DMS153 (cell line): ENCODE measurements at regions not wholly inside any gene's neighbourhood (a gene's known extent, or its start where the extent isn't known, plus 50 kb on each side); places are given as distances from the start of the nearest gene placed in this dataset.

Experiments used
- DNase-seq: peaks from one replicate; lab custom pipeline; 2025; lab: John Stamatoyannopoulos, UW

DNA sequence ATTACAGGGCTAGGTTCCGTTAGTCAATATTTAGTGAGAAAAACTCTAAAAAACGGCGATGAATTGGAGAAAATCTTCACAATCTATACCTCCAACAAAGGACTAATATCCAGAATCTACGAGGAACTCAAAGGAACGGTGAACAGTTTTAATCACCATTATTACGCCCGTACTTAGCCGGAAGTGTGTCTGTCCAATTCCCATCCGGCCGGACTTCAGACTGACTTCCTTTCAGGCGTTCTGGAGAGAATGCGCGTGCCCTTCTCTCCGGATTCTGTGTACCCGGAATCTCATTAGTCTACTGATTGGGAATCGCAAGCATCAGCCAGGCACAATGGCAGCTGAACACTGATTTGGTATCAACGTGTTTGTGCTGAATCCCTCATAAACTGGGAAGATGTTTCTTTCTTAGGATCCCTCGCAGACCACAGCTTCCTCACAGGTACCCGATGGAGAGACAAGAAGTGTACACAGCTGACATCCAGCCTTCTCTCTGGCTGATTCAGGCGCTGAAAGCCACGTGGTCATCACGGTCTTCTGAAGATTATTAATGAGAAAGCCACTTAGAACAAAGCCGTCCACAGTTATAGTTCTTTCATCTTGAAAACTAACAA lies 239.9 kb downstream of the ZNF516 start:
- DNase-seq, result peak; percentile 68

DNA sequence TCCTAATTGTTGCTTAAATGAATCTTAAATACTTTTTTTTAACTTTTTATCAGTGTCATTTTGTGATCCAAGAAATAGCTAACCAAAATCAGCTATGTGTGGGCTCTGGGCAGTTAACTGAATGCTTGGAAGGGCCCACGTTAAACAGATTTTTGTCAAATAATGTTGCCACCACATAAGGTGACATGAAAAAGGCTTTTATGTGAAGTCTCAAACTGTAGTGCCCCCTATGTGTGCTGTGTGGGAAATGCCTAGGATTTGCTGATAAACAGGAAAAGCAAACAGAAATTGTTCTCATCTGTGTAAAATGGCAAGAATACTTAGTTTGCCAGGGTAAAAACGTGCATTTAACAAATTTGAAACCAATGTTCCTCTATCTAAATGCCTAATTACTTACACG lies 242.2 kb downstream of the ZNF516 start:
- DNase-seq, result peak; percentile 52

DNA sequence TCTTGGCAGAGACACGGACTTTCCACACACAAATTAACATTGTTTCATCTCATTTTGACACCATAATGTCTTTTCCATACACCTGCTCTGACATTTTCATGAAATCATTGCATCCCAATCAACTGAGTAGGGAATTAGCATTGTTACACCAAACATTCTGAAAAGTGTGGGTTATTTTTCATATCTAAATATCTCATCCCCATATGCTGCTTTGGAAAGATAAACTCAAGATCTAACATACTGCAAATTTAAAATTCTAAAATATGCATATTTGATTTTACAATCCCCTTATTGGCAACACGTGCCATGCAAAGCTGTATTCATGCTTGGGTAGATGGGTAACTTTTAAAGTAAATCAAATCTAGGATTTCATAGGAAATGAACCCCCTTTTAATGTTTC lies 242.9 kb downstream of the ZNF516 start:
- no peak for DNase-seq

DNA sequence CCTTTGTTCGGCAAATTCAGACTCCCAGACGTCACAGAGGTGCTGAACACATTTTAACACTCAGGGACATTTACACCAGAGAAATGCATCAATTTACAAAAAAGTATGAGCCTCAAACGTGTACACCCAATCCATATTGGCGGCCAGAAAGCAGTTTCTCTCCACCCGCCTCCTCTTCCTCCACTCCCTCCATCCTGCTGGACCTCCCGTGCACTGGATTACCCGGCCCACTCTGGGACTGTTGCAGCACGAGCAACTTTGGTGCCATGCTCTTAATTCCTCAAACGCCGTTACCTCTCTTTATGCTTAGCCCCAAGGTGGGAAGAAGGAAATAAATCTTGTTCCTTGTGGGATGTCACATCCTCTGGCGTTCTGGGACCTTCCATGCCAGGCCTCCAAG lies 243.4 kb downstream of the ZNF516 start:
- DNase-seq, result no peak

DNA sequence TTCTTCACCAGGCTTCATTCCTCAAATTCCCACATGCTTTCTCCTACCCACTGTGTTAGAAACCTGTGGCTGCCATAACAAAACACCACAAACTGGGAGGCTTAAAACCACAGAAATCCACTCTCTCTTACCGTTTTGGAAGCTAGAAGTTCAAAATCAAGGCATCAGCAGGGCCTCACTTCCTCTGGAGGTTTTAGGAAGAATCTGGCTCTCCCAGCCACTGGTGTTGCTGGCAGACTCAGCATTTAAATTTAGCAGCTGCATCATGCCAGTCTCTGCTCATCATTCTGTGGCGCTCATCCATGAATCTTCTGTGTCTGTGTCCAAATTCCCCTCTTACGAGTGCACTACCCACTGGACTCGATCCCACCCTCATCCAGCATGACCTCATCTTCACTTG lies 248.5 kb downstream of the ZNF516 start:
- no peak for DNase-seq

DNA sequence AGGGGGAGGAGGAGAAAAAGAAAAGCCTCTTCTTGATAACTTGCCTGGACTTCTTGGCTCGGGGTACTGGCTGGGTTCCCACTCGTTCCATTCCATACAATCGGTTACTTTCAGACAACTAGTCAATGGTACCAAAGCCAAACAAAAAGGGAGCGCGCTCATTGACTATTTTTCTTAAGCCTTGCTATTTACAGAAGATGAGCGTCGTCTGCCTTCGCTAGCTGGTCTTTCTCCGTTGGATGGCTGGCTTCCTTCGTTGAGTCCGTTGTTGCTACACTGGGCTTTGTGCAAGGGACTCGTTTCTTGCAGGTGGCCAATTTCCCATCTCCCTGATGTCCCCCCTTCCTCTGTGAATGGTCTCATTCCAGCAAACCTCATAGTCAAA lies 260.4 kb downstream of the ZNF516 start:
- DNase-seq, result no peak

DNA sequence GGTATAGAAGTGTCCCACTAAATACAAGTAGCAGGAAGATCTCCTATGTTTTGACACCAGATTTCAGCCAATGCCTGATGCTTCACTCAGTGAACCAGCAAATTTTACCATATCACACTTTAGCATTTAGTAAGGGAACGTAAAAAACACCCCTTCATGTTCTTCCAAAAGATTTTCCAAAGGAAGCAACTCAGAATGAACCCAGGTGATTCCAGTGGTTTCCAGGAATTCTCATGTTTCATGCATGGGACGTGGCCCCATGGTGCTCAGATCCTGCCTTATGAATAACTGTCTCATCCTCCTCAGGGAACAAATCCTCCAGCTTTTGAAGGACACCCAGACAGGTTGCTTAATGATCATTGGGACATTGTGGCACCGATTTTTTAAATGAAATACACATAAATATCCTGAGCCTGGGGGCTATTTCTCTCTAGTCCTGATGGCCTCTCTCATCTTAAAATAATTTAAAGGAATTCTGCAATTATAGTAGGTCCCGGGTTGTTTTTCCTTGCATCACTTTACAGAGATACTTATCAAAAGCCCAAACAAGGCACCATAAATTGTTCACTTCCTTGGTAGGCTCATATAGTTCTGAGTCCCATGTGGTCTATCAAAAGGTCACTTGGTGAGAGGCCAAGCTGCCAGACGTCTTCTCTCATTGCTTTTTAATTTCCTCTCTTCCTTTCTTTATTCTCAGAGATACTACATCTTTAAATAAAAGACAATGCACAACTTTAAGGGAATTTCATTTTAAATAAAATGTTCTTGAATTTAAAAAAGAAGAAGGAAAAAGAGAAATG lies 261.0 kb downstream of the ZNF516 start:
- no peak for DNase-seq

DNA sequence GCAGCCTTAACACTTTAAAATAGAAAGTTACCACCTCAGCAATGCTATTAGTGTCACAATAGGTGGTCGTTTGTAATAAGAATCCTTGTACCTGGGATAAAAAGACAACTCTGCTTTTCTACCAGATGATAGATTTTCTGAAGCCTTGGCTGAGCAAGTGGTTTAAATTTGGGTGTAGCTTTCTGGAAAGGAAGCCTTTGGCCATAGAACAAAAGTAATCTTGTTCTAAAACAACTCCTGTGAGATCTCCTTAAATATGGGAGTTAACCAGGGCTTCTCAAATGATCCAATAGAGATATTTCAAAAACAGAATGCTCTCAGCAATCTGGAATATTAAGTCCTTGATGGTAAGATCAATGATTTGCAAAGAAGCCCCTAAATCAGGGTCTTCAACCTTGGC lies 261.6 kb downstream of the ZNF516 start:
- no peak for DNase-seq

DNA sequence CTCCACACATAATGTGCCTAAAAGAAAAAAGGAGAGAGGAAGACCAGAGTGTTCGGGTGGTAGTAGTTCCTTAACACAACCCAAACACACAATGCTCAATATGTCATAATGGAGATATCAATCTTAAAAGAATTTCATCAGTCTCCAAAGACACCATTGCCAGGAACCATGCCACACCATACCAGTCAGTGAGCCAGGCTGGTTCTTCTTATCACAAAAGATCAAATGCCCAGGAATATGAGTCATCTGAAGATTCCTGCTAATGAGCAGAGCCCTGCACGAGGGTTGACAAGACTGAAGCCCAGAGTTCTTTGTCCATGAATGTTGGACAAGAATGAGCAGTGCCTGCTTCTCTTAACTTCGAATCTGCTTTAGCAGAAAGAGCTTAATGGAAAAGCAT lies 262.3 kb downstream of the ZNF516 start:
- DNase-seq, result no peak

DNA sequence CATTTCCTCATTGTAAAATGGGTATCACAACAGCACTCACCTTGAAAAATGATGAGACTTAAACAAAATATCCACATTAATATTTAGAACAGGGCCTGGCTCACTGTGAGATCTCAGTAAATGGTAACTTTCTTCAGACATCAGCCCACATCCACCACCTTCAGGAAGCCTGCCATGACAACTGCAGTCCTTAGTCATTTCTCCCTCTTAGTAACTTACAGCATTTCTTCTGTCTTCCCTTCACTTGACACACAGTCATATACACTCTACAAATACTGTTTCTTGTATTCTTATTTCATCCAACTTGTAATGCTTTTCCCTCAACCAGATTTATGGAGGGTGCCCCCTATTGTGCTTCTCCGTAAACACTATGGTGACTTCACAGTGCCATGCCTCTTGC lies 263.0 kb downstream of the ZNF516 start:
- DNase-seq, result no peak

DNA sequence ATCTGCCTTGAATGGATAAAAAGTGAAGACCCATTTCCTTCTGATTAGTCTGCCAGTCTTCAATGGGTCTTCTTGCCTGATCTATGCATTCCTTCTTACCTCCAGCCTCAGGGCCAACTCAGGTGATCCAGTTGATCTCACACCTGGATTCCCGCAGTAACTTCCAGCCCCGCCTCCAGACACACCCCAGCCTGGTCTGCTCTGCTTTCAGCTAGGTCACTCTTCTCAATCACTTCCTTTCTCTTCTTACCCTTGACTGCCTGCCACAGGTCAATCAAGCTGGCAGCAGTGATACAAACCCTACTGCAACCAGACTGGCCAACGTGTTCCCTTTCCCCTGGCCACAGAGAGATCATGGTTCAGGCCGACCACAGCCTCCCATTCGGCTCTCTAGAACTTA lies 263.6 kb downstream of the ZNF516 start:
- DNase-seq, result no peak

DNA sequence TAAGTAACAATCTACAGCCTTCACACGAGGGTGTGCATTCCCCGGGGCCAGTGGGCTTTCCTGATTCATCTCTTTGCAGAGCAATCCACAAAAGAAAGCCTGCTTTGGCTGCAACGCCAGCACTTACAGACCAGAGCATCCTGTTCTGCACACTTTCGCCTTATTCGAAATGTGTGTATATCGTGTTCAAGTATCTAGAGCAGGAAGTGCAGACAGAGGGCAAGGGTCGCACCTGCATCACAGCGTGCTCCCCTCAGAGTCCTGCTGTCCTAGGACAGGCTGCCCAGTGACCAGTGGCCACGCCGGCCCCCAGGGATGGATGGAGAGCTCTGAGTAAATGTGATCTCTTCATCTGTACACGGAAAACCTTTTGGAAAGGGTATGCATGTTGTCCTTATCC lies 264.3 kb downstream of the ZNF516 start:
- no peak for DNase-seq

DNA sequence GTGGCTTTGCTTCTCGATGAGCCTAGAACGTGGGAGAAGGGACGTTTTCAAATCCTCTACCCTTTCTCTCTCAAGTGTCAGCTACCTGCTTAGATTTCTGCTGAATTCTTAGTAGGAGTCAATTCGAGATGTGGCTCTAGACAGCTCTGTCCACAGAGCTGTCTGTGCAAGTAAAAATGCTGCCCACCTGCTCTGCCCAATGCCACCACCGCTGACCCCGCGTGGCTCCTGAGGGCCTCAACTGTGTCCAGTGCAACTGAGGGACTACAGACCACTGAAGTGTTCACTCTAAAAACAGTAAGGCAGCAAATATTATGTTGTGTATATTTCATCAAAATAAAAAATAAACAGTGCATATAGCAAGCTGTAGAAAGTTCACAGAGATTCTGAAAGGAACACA lies 266.3 kb downstream of the ZNF516 start:
- DNase-seq, result no peak

DNA sequence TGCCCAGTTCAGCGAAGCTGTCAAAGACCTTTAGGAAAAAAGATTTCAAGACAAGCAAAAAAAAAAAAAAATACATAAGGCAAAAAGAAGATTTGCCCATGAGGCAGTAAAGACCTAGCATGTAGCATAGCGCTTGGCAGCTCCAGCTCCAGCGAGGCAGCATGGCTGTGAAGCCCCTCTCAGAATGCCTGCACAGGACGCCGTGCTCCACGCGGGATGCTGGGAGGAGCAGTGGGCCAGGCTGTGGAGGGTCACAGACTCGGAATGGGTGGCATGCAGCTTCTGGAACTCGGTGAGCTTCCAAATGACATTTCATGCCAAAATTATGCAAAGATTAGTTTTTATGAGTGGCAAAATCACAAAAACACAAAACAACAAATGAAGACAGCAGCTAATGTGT lies 267.3 kb downstream of the ZNF516 start:
- DNase-seq, result no peak

DNA sequence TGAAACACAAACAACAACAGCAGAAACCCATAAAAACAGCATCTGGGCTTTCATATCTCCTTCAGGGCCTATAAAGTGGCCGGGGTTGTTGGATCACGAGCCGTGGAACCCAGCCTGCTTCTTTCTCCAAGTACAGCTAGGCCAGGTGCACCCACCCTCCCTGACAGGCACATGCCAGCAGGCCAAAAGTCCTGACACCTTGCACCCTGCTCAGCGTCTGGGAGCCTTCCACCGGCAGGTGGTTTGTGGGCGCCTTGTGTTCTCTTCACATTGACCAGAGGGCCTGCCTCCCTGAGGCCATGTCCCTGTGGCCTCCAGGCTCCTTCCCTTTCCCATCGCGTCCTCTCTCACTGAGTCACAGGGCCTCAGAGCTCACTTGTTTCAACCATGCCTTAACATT lies 271.6 kb downstream of the ZNF516 start:
- DNase-seq, result no peak

DNA sequence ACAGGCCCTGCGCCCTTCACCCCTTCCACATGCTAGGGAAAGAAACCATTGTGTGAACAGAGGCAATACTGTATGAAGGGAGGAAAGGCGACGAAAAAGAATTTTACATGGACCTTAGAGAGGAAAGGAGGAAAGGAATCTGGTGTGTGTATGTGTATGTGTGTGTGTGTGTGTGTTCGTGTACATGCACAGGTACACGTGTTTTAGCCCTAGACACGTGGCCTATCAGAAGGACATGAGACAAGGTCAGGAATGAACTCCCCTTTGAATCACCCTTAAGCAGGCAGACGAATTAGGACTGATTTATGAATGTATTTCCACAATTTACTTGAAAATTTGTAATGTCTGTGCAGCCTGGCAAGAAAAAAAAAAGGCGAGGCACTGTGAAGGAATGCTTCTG lies 276.0 kb downstream of the ZNF516 start:
- no peak for DNase-seq

DNA sequence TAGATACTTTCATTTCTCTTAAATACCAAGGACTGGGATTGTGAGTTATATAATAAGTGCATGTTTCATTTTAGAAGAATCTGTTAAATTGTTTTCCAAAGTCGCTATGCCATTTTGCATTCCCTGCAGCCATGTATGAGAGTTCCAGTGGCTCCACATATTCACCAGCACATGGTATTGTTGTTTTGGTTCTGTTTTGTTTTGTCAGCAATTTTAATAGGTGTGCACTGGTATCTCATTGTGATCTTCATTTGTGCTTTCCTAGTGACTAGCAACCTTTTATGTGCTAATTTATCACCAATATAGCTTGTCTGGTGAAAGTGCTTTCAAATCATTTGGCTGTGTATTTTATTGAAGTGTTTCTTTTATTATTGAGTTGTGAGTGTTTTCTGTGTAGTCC lies 278.9 kb downstream of the ZNF516 start:
- no peak for DNase-seq

DNA sequence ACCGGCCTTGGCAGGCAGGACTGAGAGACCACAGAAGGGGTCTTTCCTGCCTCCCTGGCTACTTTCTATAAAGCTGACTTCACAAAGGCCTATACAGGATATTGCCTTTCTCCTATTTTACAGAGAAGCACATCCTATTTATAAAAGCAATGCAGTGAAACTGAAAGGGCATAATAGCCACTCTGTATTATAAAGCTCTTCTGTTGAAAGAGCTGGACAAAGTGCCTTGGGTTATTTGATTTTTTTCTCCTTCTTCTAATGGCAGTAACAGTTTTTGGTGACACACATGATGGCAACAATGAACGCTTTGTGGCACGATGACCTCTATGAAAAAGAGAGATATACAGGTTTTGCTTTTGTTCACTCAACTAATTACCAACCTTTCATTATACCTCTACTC lies 281.1 kb downstream of the ZNF516 start:
- peak; percentile 56 for DNase-seq

DNA sequence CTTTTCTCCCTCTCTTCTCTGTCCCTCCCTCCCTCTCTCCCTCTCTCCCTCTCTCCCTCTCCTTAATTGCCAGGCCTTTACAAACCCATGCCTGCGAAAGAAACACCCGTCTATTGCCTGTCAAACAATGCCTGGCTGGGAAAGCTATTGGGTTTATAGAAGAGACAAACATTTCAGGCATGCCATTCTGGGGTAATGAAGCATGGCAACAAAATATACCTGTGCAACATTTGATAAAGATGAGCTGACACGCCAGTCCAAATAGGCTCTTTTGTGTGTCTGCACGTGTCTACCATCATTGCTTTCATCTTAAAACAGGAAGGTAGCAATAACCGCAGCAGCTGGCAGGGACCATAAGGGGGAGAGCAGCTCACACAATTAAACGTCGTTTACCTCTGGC lies 282.1 kb downstream of the ZNF516 start:
- DNase-seq, result peak; percentile 98

DNA sequence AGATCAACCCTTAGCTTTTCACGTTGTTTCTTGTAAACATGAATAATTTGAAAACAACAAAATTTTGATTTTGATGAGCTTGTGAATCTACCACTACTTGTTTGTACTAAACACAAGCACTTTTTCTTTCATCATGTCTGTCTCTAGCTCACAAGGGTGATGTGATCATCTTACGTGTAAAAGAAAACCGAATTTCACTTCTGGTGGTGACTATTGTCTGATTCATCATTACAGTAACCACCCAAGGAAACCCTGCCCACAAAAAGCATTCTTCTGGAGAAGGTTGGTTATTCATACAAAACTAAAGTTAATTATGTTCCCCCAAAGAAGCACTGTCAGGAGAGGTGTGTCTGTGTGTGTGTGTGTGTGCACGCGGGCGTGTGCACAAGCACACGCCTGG lies 285.4 kb downstream of the ZNF516 start:
- DNase-seq, result no peak

DNA sequence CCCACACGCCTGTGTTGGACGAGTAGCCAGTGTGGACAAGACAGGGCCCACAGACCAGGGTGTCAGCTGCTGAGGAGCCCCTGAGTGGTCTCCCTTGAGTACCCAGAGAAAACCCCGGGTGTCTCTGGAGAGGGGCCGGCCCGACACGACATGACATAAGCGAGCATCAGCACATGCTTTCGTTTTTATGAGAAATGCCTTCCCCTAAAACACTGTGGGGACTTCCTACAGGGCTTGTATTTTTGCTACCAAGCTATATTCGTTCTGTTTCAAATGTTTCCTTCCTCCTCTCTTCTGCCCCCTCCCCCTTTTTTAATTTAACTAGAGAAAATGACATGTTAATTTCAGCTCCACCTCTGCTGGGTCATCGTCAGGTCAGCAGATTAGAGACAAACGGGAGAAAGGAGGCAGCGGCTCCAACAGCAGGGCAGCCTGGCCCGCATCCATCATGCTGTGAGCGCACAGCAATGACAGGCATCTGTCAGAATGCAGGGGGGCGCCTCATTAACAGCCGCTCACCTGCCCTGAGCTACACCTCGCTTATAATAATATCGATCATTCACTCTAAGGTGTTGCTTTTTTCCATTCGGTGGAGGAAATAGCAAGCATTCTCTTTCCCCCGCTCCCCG lies 286.2 kb downstream of the ZNF516 start:
- DNase-seq, result no peak

DNA sequence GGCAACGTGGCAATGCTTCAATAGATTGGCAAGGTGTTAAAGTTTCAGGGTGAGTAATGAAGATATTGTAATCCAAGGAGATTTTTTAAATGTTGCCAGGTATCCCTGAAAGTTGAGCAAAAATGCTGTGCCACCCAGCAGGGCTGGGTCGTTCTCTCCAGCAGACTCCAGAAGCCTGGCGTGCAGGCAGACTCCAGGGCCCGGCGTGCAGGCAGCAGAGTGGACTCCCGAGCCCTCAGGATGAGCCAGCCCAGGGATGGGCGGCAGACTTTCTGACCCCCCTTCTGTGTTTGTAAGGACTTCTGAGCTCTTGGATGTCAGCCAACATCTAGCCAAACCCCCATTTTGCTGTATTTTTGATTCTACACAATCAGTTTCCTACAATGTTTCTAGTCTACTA lies 289.1 kb downstream of the ZNF516 start:
- DNase-seq, result peak; percentile 45

DNA sequence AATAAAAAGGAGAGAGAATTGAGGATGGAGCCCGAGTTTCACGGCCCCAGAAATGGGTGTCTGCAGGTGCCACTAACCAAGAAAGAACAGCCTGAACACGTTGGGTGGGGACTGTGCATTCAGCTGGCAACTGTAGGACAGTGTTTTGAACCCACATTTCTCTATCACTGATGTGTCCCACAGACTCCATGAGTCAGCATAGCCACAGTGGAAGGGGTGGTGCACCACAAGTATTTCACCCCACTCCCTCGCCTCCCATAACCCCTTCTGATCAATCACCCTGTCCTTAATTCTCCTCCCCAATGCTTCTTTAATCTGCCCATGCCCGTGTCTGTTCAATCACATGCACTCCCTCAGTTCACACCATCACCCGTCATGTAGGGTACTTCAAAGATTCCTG lies 291.5 kb downstream of the ZNF516 start:
- DNase-seq, result no peak

DNA sequence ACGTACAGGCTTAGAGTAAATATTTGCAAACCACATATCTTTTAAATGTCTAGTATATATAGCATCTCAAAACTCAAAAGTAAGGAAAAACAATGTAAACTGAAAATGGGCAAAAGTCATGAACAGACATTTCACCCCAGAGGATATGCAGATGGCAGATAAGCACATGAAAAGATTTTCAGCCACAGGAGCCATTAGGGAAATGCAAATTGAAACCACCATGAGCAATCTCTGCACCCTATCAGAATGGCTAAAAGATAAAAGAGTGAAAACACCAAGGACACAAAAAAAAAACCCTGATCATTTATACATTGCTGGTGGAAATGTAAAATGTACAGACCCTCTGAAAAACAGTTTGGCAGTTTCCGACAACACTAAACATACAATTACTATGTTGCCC lies 292.7 kb downstream of the ZNF516 start:
- DNase-seq, result no peak
